ENCODE measurements at regions not wholly inside any gene's neighbourhood (a gene's known extent, or its start where the extent isn't known, plus 50 kb on each side); places are given as distances from the start of the nearest gene placed in this dataset.

- no peak for ATAC-seq
- TF ChIP-seq CSRNP3 (CRISPR knock-in tag; IDR thresholded peaks at IDR 0.05) (no peak), PPARA (CRISPR knock-in tag; IDR thresholded peaks at IDR 0.05; ENCODE audit: borderline replicate concordance) (no peak), POU6F1 (CRISPR knock-in tag; IDR thresholded peaks at IDR 0.05; ENCODE audit: borderline replicate concordance, low read depth) (no peak), ZC3H10 (CRISPR knock-in tag; IDR thresholded peaks at IDR 0.05) (no peak), TSHZ2 (CRISPR knock-in tag; IDR thresholded peaks at IDR 0.05) (no peak), CREB5 (CRISPR knock-in tag; IDR thresholded peaks at IDR 0.05; ENCODE audit: low read depth) (no peak), ZNF70 (CRISPR knock-in tag; IDR thresholded peaks at IDR 0.05) (no peak), ESRRG (CRISPR knock-in tag; IDR thresholded peaks at IDR 0.05) (no peak), BACH2 (CRISPR knock-in tag; IDR thresholded peaks at IDR 0.05; ENCODE audit: borderline replicate concordance) (no peak), RARB (CRISPR knock-in tag; IDR thresholded peaks at IDR 0.05) (no peak), ZFP3 (CRISPR knock-in tag; IDR thresholded peaks at IDR 0.05) (no peak), ZFP30 (CRISPR knock-in tag; IDR thresholded peaks at IDR 0.05) (no peak), OSR1 (CRISPR knock-in tag; IDR thresholded peaks at IDR 0.05) (no peak), ZNF565 (CRISPR knock-in tag; conservative IDR thresholded peaks at IDR 0.05; ENCODE audit: low read depth) (no peak), SNAI2 (CRISPR knock-in tag; IDR thresholded peaks at IDR 0.05) (no peak)
Measured at GRCh38 chr3:1792466-1792865, 306.2 kb upstream of the CNTN4 start.

- TF ChIP-seq TSHZ2 (CRISPR knock-in tag; IDR thresholded peaks at IDR 0.05), result no peak
- TF ChIP-seq ZFP30 (CRISPR knock-in tag; IDR thresholded peaks at IDR 0.05), result no peak
- no peak for ATAC-seq
Measured at GRCh38 chr3:1798711-1799405, 299.8 kb upstream of the CNTN4 start.

- ATAC-seq, result no peak
- TF ChIP-seq ZC3H10 (CRISPR knock-in tag; IDR thresholded peaks at IDR 0.05) (no peak), CSRNP3 (CRISPR knock-in tag; IDR thresholded peaks at IDR 0.05) (no peak), TSHZ2 (CRISPR knock-in tag; IDR thresholded peaks at IDR 0.05) (no peak), SNAI2 (CRISPR knock-in tag; IDR thresholded peaks at IDR 0.05) (no peak), ZNF565 (CRISPR knock-in tag; conservative IDR thresholded peaks at IDR 0.05; ENCODE audit: low read depth) (no peak), OSR1 (CRISPR knock-in tag; IDR thresholded peaks at IDR 0.05) (no peak), ARNTL (CRISPR knock-in tag; IDR thresholded peaks at IDR 0.05; ENCODE audit: borderline replicate concordance, low read depth) (no peak), ZNF70 (CRISPR knock-in tag; IDR thresholded peaks at IDR 0.05) (no peak), ZFP3 (CRISPR knock-in tag; IDR thresholded peaks at IDR 0.05) (no peak), CREB5 (CRISPR knock-in tag; IDR thresholded peaks at IDR 0.05; ENCODE audit: low read depth) (no peak), ESRRG (CRISPR knock-in tag; IDR thresholded peaks at IDR 0.05) (no peak), GLIS3 (CRISPR knock-in tag; IDR thresholded peaks at IDR 0.05) (no peak), CSDC2 (CRISPR knock-in tag; IDR thresholded peaks at IDR 0.05) (no peak)
Measured at GRCh38 chr3:1805331-1805730, 293.3 kb upstream of the CNTN4 start.

Measured in SK-N-SH treated with all-trans-retinoic acid at 6 μM for 48 hours (cell line).